ENCODE measurements at regions not wholly inside any gene's neighbourhood (a gene's known extent, or its start where the extent isn't known, plus 50 kb on each side); places are given as distances from the start of the nearest gene placed in this dataset.
"Not testable (repeated sequence)": the region's sequence is repeated elsewhere in the genome, so short reads cannot be mapped to it uniquely, and the experiment has no call there.

DNA sequence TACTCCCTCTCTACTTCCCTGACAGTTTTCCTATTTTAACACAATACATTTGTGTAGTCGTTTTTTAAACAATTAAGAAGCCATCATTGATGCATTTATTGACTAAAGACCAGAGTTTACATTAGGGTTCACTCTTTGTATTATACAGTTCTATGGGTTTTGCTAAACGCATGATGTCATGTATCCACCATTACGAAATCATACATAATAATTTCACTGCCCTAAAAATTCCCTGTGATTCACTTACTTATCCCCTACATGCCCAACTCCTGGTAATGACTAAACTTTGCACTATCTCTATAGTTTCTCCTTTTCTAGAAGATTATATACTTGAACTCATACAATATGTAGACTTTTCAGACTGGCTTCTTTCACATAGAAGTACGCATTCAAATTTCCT is 1016.5 kb upstream of the FOXG1 start:
- Histone ChIP-seq H3K4me3 (no peak overlapping the region), H3K36me3 (no peaks in the 10 kb centered on the region), H3K4me1 (no peaks in the 10 kb centered on the region), H3K9me3 (no peaks in the 10 kb centered on the region), H3K27me3 (no peaks in the 10 kb centered on the region), H3K27ac (no peak overlapping the region)
- TF ChIP-seq, protein P1, sequence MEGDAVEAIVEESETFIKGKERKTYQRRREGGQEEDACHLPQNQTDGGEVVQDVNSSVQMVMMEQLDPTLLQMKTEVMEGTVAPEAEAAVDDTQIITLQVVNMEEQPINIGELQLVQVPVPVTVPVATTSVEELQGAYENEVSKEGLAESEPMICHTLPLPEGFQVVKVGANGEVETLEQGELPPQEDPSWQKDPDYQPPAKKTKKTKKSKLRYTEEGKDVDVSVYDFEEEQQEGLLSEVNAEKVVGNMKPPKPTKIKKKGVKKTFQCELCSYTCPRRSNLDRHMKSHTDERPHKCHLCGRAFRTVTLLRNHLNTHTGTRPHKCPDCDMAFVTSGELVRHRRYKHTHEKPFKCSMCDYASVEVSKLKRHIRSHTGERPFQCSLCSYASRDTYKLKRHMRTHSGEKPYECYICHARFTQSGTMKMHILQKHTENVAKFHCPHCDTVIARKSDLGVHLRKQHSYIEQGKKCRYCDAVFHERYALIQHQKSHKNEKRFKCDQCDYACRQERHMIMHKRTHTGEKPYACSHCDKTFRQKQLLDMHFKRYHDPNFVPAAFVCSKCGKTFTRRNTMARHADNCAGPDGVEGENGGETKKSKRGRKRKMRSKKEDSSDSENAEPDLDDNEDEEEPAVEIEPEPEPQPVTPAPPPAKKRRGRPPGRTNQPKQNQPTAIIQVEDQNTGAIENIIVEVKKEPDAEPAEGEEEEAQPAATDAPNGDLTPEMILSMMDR (IDR thresholded peaks at IDR 0.05) = no peak
- DNase-seq (ENCODE audit: low spot score) = no peak

DNA sequence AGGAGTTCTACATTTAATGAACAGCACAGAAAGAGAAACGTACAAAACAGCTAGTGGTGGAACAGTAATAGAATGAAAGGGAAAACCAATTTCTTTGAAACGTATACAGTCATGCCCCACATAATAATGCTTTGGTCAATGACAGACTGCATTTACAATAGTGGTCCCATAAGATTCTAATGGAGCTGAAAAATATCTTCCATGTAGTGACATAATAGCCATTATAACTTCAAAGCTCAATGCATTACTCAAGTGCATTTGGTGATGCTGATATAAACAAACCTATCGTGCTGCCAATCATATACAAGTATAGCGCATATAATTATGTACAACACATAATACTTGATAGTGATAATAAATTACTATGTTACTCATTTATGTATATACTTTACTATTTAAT is 1008.9 kb upstream of the FOXG1 start:
- H3K4me1 ChIP-seq; H3K27ac ChIP-seq; DNase-seq (ENCODE audit: low spot score); H3K27me3 ChIP-seq; H3K4me3 ChIP-seq; H3K36me3 ChIP-seq; H3K9me3 ChIP-seq: not testable (repeated sequence)

DNA sequence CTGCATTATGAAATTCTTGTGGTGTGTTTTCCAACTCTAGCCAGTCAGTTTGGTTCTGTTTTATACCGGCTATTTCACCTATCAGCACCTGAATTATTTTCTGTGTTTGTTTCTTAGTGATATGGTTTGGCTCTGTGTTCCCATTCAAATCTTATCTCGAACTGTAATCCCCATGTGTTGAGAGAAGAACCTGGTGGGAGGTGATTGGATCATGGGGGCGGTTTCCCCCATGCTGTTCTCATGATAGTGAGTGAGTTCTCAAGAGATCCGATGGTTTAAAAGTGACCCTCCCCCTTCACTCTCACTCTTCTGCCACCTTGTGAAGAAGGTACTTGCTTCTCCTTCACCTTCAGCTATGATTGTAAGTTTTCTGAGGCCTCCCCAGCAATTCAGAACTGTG is 1006.2 kb upstream of the FOXG1 start:
- not testable (repeated sequence) for H3K9me3 ChIP-seq; DNase-seq (ENCODE audit: low spot score); H3K4me1 ChIP-seq; H3K27me3 ChIP-seq; H3K27ac ChIP-seq; H3K36me3 ChIP-seq; H3K4me3 ChIP-seq

DNA sequence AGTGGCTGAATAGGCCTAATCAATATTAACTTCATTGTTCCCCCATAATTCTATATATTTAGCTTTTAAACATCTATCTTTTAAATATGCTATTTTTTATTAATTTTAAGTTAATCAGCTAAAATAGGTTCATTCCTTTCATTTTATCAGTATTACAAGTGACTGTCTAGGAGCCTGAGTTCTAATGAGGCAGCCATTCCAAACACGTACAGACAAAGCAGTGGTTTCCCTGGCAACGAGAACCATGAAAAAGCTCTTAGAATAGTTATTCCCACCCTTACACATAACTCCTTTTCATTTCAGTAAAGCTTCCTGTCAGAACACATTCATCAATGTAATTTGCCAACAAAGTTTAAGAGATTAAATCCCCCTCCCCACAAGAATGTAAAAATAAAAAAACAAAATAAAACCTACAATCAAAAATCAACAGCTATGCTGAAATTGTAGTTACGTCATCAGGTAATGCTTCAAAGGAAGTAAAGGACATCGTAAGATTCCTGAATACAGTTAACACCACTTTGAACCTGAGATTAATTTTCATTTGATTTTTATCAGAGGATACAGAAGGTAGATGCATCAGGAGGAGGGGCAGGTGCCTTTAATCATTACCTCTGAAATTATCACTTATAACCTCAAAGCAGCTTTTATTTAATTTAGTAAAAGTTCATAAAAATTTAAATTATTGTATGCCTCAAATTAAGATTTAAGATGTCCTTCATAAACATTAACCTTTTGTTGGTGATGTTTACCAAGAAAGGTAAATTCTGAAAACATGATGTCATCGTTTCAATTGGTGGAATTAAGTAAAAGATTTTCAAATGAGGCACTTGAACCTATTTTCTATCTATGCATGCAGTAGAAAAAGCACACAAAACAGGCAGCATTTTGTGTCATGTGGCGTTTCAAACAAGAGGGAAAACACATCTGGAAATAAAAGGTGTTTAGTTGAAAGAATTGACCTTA is 967.2 kb upstream of the FOXG1 start:
- not testable (repeated sequence) for DNase-seq (ENCODE audit: low spot score); H3K36me3 ChIP-seq; H3K4me1 ChIP-seq; H3K4me3 ChIP-seq; H3K9me3 ChIP-seq; H3K27ac ChIP-seq; H3K27me3 ChIP-seq

DNA sequence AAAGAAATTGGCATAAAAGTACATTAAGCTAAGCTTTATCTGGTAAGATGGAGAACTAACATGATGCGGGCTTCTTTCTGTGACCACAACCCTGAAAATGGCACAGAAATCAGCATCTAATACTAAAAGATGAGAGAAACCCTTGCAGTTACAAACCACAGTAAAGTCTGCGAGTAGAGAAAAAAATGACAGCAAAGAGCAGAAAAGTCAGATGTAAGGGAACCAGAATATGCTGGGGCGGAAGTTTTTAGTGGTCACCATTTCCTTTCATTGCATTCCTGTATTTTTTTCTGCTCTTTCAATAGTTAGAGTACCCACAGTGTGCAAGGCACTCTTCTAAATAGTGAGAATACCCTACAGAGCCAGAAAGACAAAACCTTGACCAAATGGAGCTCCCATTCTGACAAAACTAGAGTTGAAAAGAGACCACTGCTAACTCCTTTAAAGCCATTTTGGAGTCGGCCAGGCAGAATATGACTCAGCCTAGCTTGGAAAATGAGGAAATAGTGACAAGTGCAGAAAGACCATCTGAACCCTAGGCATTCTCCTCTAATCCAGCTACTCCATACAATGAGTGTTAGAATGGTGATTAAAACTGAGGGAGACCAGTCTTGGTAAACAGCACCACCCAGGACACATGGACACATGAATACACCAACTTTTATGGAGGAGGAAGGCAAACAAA is 948.7 kb upstream of the FOXG1 start:
- H3K9me3 ChIP-seq; H3K4me3 ChIP-seq; DNase-seq (ENCODE audit: low spot score); H3K4me1 ChIP-seq; H3K36me3 ChIP-seq; H3K27ac ChIP-seq; H3K27me3 ChIP-seq: not testable (repeated sequence)

DNA sequence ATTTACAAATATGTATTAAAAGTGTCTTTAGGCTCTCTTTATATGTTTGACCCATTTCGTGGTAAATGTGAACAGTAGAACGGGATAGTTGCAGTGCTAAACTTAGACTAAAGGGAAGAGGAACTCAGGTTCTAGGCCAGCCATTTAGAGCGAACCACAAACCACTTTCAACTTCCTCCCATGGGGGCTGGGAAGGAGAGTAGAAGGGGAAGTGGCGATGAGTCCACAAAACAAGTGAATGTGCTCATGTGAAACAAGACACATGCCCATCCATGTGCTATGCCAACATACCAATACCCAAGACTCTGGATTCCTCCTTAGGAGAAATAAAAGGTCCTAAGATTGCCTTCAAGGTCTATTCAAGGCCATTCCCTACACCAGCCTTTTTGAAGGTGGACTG is 940.4 kb upstream of the FOXG1 start:
- H3K36me3 ChIP-seq; H3K27me3 ChIP-seq; H3K4me3 ChIP-seq; H3K27ac ChIP-seq; H3K9me3 ChIP-seq; H3K4me1 ChIP-seq; DNase-seq (ENCODE audit: low spot score): not testable (repeated sequence)

DNA sequence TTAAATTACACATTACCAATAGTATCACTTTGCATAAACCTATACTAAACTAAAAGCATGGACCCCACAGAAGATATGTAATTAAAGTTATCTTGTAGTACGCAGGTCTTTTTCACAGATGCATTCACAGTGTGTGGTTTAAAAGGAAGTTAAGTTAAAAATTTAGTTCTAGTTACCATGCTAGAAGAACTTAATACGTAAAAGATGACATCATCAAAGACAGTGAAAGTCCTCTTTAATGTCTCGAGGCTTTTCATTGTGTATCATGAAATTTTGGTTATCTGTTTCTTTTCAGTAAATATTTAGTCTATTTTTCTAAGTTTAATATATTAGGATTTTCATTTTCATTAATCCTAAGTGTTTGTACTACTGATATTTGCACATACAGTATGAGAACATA is 934.6 kb upstream of the FOXG1 start:
- H3K27ac ChIP-seq; H3K36me3 ChIP-seq; H3K4me1 ChIP-seq; DNase-seq (ENCODE audit: low spot score); H3K9me3 ChIP-seq; H3K27me3 ChIP-seq; H3K4me3 ChIP-seq: not testable (repeated sequence)

DNA sequence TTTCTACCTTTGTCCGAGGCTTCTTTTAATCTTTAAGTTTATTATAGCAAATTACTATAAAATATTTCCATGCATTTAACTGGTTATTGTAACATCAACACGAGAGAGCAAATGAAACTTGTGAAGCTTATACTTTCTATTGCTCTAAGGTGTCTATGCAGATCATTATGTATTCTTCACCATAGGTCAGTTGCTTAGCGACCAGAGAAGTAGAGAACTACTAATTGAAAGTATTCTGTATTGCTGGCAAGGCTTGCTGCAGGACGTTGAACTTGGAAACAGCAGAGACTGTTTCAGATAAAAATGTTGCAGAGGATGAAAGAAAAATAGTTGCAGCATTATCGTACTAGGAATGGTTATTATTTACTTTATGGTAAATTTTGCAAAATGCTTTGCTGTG is 933.6 kb upstream of the FOXG1 start:
- H3K4me1 ChIP-seq; H3K27ac ChIP-seq; H3K9me3 ChIP-seq; DNase-seq (ENCODE audit: low spot score); H3K27me3 ChIP-seq; H3K36me3 ChIP-seq; H3K4me3 ChIP-seq: not testable (repeated sequence)

DNA sequence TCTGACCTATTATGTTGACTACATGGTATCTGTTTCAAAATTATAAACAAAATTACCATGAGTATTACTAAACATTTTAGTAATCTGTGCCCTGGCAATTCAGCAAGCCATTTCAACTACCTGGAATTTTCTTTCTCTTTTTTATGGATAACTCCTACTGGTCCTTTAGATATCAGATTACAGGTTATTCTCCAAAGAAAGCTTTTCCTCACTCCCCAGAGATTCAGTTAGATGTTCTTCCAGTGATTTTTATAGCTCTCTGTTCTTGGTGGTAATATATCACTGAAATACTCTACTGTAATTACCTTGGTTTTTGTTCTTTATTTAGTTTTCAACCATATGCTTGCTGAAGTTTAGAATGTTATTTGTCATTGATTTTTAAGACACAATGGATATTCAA is 930.2 kb upstream of the FOXG1 start:
- Histone ChIP-seq H3K9me3 (no peaks in the 10 kb centered on the region), H3K4me3 (no peak overlapping the region), H3K36me3 (no peaks in the 10 kb centered on the region), H3K27ac (no peak overlapping the region), H3K27me3 (no peaks in the 10 kb centered on the region), H3K4me1 (no peaks in the 10 kb centered on the region)
- TF ChIP-seq, protein P1 (IDR thresholded peaks at IDR 0.05) = no peak
- no peak for DNase-seq (ENCODE audit: low spot score)

Measured in right atrium auricular region (tissue), 2 donors.